HG03280 (cell line): ENCODE measurements at regions not wholly inside any gene's neighbourhood (a gene's known extent, or its start where the extent isn't known, plus 50 kb on each side); places are given as distances from the start of the nearest gene placed in this dataset.

Experiments used
- ATAC-seq: cut with Tn5 transposase; IDR thresholded peaks from one replicate; pipeline ENCODE4 v1.9.1; 2021; ENCODE audit warnings: mild to moderate bottlenecking, moderate library complexity; ENCODE audit not compliant: unreplicated experiment

DNA sequence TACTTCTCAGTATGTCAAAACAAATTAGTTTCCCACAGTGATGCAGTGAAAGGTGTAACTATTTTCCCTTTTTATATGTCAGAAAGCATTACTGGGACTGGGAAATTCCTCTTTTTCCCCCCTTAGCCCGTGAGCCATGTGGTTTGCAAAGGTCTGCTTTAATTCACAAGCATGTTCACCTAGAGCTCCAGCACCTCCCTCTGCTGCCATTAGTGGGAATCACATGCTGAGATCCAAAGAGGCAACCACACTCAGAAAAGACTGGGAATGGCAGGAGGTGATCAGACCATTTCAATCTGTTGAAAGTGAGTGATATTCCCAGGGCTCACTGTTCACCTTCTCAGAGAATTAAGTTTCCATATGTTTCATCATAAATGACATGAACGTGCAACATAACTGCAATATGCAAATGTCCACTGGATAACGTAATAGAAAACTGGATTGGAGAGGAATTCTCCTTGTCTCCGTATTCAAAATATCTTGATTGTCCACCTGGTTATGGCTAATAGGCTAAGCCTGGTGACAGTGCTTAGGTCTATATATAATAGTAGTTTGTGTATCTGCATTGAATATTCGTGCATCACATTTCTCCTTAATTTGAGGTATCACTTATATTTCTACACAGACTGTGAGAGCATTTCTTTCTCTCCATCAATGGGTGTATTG lies 703.5 kb upstream of the WWC1 start:
- no peak for ATAC-seq

DNA sequence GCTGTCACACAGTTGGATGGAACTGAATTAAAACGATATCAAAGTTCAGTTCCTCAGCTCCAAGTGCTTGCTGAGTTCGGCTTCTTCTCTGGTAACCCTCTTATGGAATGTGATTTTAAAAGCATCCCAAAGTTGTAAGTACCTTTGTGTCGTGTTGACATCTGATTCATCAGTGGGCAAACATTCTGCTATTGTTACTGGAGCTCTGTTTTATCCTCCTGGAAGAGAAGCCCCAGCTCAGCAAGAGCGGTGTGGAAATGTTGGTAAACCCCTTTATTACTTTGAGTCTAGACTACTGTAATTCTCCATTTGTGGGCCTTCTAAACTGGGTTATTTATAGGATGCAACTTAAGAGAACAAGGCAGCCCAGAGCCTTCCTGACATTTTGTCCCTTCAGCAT lies 699.3 kb upstream of the WWC1 start:
- ATAC-seq, result no peak

DNA sequence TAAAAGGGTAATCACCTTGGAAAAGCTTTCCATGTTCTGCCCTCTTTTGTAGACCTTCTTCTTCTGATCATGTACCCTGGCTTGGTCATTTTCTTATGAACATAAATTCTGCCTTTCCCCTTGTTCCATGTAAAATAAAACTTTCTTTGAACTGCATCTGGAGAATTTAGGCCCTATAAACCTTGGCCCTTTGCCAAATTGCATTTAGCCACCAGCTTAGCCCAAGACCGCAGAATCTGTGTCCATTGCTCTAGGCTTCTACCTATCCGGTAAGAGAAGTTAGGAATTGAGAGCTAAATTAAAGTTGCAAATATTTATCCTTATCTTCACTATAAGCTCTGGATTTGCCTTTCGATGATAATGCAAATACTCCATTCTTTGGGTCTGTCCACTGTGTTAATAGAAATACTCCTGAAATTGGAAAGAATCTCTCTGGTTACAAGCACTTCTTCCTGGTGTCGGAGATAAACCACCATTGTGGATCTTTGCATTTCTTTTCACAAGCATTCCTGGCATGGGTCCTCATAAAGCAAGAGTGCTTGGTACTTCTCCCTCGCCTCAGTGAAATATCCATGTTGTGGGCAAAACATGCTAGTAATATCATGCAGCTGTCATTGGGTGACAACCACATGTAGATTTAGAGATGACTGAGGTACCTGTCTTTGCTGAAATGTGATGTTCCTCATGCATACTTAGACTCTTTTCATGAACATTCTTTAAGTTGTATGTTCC lies 698.0 kb upstream of the WWC1 start:
- ATAC-seq, result no peak

DNA sequence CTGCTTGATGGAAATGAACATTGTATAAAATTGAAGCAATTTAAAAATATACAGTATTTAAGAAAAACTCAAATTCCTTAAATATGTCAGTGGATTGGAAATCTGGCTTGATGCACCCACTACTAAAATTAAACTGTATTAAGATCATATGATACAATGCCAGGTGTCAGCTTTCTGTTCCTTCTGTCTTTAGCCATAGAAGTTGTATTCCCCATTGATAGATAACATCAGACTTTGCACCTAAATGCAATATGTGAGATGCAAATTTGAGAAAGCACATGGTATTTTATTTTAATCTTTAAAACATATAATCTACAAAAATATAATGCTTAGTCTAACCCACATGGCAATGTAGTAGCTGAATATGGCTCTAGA lies 697.4 kb upstream of the WWC1 start:
- ATAC-seq, result no peak

DNA sequence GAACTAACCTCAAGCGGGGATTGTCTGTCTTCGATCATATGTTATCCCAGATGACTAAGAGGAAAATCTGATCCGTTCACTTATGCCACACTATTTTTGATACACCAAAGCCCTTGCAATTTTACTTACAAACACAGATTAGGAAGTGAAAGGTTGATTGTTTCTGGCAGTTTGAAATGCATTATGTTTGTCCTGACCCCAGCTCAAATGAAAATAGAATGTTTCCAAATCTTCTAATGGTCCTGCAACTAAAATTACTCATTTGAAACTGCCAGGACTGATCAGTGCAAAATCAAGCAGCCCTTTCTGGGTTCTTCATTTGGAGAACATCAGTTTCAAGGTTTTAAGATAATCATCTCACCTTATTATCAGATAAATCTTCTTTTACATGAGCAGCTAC lies 696.7 kb upstream of the WWC1 start:
- no peak for ATAC-seq

DNA sequence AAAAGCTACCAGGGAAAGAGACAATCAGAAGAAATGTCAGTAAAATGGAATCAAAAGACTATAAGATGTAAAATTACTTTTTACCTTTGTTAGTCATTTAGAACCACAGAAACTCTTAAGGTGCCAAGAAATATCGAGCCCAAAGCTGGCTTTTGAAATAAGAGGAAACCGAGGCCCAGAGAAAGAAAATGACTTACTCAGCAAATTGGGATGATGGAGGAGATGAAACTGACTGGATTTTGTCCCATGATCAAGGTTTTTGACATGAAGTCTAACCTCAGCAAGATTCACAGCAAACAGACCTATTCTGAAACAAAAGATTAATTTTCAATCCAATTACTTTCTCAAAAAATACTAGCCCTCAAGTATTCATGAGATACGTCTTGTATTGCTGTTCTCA lies 696.2 kb upstream of the WWC1 start:
- ATAC-seq, result no peak

DNA sequence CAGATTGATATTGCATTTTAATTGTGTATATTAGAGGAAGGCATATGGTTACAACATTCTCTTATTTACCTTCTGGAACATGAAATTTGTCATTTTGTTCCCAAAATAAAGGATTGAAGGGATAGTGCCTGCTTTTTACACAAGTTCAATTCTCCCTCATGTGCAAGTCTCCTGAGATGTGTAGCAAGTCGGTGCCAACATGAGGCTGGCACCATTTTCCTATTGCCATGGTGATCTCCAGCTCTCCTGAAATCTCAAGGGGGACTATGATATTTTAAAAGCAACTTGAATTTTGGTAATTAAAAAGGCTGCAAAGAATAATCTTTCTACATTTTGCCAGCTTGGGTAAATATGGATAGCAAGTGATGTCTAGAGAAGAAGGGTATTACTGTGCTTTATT lies 693.3 kb upstream of the WWC1 start:
- no peak for ATAC-seq

DNA sequence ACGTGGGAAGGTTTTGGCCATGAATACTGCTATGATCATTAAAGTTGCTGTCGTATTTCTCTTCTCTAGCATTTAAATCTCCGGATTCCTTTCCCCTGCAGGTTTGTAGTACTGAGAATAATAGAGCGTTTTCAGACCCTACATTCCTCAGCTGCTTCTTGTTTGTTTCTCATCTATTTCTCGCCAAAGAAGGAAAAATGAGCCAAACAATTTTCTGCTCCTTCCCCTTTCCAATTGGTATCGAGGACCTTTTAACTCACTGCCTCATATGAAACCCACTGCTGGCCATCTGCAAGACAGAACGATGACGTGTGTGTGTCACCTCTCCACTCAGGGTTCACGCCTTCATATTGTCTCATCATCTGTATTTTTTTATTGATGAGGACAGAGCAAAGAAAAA lies 689.4 kb upstream of the WWC1 start:
- ATAC-seq, result no peak

DNA sequence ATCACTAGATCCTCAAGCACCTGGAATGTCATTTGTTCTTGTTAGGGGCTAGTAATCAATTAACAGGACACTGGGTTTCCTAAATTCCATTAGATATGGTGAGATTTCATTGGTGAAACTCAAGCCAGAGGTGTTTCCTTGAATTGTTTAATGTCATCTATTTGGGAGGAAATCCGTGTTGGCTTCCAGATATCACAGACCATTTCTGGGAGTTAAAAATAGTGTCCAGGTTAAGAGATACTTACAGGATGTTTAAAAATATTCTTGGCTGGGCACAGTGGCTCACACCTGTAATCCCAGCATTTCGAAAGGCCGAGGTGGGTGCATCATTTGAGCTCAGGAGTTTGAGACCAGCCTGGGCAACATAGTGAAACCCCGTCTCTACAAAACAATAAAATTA lies 688.3 kb upstream of the WWC1 start:
- no peak for ATAC-seq

DNA sequence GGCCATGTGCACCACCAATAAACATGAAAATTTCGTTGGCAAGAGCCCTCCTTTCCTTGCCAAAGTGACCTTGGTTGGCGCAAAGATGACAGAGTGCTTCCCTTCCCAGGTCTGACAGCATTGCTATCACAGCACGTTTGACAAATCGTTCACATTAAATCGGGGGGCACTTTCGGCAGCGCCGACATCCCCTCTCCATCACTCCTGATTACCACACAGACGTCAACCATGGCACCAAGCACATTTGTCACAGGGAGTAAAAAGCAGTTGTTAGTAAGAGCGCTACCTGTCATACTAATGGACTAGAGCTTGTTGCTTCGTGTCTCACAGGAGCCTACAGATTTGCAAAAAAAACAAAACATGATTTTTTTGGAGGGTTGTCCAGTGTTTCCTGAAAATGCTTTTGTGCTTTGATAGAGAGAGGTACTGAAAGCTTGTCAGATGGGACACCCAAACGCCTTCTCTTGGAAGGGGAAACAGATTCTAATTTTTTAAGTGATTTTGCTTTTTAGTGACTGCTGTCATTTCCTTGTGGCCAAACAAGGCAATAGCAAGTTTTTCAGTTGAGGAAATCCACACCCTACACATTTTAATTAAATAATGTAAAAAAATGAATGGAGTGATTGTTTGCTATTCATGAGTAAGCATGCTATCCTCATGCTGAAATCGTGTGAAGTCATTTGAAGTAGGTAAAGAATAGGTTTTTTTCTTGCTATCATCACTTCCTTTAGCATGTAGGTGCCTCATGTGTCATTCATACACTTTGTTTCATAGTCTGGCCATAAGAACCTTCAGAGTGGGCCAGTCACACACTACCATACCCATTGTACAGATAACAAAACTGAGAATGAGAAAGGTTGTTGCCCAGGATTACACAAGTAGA lies 682.8 kb upstream of the WWC1 start:
- ATAC-seq, result no peak

DNA sequence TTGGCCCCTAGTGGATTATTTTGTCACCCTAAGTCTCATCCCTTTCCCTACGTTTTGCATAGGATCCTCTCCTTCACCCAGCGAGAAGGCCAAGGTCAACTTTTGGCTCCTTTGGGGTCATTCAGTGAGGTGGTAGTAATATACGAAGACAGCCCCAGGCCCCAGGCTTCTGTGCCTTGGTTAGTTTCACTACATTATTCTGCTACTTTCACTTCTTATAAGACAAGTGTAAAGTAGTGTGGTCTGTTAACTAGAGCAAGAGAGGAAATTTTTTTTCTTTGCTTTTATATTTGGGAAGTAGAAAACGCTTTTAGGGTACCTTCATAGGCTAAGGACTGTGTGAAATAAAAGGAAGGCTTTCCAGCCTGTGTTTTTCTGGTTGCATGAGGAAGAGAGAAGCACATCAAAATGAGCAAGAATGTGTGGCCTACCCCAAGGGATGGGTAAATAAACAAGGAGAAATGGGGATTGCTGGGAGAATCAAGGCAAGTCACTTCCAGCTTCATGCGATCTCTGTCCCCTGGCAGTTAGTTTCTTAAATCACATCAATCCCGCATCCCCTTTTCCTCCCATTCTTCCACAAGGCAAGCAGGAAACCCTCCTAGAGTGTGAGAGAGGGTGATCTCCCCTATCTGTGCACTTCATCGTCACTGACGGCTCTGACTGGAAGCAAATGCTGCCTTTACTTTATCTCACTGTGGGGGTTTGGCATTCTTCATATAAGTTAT lies 677.0 kb upstream of the WWC1 start:
- no peak for ATAC-seq

DNA sequence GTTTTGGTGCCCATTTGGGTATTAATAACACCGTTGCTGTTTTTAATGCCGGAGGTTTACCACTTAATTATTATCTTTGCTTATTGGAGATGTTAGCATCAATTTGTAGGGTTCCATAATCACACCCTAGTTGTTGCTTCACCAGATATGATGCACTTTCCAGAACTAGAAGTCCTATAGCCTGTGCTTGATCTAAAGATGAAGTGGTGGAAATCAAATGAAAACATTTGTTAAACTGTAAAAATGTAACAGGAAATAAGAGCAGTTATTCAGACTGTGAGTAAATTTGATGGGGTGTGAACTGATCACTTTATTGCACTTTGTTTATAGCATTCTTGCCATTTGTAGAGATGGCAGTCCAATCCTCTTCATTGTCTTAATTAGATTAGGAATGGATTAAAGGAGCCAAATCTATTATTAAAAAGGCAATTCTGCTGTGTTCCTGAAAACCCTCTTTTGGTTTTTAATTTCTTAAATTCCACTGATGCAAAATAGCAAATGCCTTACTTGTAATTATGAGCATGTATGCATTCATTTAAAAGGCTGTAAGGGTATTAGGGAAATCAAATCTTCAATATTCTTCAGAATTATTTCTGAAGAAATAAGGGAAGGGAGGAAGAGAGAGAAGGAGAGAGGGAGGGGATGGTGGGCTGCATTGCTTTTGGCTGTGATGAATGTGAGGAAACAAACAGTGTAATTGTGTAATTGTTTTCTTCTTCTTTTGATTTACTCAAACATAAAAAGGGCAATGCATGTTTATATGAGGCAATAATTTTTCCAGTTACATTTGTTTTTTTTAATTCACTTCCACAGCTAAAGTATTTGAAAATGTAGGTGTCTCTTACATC lies 675.2 kb upstream of the WWC1 start:
- no peak for ATAC-seq

DNA sequence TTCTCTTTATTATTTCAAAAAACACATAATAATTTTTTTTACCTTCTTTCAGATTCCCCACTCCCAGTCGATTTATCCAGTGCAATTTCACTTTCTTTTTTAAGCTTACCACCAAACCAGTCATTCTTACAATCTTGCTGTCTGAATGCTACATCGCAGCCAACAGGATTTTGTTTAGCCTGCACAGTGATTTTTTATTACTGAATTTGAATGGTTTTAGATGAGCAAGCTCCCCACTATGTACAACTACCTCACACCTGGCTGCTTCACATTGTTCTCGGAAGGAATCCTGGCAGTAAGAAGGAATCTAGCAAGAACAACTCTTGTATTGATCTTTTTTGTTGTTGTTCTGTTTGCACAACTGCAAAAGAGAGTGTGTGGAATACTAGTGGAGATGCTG lies 668.1 kb upstream of the WWC1 start:
- no peak for ATAC-seq

DNA sequence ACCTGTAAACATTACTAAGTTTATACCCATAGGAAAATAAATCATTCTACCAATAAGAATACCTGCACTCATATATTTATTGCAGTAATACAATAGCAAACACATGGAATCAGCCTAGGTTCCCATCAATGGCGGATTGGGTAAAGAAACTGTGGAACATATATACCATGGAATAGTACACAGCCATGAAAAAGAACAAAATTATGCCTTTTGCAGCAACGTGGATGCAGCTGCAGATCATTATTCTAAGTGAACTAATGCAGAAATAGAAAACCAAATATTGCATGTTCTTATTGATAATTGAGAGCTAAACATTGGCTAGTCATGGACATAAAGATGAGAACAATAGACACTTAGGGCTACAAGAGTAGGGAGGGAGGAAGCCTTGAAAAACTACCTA lies 667.4 kb upstream of the WWC1 start:
- no peak for ATAC-seq

DNA sequence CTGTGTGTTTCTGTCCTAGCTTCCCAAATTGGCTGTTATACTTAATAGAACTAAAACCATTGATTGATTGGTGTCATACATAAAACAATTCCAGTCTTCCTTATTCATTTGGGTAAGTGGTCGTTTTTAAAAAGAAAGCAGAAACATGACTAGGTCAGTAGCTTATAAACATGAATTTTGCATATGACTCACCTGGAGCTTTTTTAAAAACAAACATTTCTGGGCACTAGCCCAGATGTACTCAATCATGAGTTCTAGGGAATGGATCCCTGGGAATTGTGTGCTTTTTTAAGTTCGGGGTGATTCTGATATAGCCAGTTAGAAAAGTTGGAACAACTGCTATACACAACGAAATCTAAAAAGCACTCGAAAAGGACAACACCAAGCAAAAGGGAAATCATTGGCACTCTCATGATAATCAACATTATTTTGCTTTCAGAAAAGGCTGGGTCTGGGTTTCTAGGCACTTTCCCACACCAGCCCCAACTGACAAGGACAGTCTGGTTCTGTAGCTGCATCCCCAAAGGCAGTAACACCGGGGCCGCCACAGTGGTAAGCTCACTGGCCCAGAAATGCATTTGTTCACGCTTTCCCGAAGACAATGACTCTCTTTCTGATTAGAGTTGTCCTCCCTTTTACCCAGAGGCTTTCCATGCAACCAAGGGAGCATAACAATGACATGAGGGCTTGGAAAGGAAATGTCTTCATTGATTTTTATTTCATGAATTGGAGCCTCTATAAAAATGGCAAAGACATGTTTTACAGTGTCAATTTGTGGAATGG lies 664.9 kb upstream of the WWC1 start:
- no peak for ATAC-seq

DNA sequence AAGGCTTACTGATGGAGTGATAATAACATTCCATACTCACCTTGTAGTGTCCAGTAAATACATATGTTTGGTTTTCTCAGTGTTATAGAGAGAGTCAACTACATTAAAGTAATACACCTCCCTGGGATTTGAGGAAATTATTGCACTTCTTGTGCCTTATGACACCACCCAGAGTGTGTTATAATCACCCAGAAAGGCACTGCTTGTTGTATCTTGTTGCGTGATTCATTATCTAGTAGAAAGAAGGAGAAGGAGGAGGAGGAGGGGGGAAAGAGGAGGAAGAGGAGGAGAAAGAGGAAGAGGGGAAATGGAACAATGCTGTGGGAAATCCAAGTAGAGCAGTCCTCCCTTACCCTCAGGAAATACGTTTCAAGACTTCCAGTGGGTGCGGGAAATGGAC lies 661.8 kb upstream of the WWC1 start:
- no peak for ATAC-seq

DNA sequence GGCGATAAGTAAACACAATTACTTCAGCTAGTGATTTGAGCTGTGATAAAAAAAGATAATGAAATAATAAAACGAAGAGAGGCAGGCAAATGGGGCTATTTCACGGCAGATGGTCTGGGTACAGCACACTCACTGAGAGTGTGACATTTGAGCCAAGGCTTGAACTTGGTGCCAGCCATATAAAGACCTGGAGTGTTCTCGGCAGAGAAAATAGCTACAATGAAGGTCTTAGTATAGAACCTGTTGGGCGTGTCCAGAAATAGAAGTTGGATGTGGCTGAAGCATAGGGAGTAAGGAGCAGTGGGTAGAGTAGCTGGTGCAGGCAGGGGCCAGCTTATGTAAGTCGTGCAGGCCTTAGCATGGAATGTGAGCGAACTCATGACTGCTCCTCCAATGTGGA lies 660.3 kb upstream of the WWC1 start:
- no peak for ATAC-seq

DNA sequence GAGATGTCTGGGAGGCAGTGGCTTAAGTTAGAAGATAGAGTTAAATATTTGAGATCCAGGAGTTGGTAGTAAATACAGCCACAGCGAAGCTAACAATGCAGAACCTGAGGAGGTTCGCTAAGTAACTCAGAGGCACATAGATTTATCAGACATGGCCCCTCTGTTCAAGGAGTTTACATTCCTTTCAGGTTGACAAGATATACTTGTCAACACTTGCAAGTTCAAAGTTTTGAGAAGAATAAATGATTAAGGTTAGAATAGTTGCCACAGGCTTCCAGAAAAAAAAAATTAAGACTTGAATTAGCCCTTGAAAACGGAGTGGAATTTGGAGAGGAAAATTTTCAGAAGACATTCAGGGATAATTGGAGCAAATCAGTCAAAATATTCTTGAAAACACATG lies 658.3 kb upstream of the WWC1 start:
- no peak for ATAC-seq

DNA sequence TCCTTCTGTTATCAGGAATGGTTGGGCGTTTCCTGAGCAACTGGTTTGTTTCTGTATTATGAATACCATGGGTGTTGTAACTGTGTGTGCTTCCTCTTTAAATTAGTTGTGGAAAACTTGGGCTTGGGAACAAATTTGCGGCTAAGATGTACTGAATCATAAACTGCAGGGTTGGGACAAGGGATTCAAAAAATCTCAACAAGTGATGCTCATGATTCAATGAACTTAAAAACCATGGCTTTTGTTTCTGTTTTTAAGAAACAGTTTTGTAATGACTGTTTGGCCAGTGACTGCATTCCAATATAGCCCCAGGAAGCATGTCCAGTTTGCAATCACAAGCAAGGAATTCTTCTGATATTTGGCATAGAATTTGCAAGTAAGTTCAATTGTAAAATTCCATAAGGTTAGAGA lies 657.5 kb upstream of the WWC1 start:
- ATAC-seq, result no peak

DNA sequence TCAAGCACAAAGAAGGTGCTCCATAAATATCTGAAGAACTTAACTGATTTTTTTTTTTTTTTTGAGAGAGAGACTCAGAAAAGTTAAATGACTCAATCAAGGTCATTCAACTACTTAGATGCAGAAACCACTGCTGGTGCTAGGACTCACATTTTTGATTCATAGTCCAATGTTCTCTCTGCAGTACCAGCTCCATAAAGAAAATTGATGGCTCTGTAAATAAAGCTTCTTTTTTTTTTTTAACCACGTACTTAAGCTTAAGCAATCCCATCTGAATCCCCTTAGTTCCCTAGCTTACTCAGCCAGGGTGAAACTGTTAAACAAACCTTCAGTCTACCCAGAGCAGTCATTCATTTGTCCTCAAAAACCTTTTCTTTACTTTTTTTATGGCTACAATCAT lies 657.0 kb upstream of the WWC1 start:
- no peak for ATAC-seq
